ENCODE measurements at regions not wholly inside any gene's neighbourhood (a gene's known extent, or its start where the extent isn't known, plus 50 kb on each side); places are given as distances from the start of the nearest gene placed in this dataset.

GRCh38 chr11:116696381-116696941 is 76.3 kb downstream of the BUD13 start (continued):
- TF ChIP-seq ATF4 (CRISPR knock-in tag; IDR thresholded peaks at IDR 0.05) (no peak), ZNF124 (CRISPR knock-in tag; IDR thresholded peaks at IDR 0.05) (no peak), ZNF747 (CRISPR knock-in tag; IDR thresholded peaks at IDR 0.05; ENCODE audit: borderline replicate concordance) (no peak)

GRCh38 chr11:116695657-116696254 is 77.0 kb downstream of the BUD13 start:
- no peak overlapping the region for H3K4me3 ChIP-seq (replicated peaks in 1 of 3; ENCODE audit: insufficient read depth in 1 of 3, low read depth in 2 of 3, low read length in 3 of 3)
- ChIA-PET POLR2A (no interaction called here), CTCF (ENCODE audit: low intra/inter-chr PET ratio, low total read pairs) (no interaction called here)
- no peaks in the 10 kb centered on the region for H3K4me1 ChIP-seq (ENCODE audit: insufficient read depth, low read length)
- H3K27me3 ChIP-seq (ENCODE audit: control insufficient read depth in 1 of 2, insufficient read depth in 2 of 2, low read length in 2 of 2): peaks cover 3 to 49% of the 10 kb centered on the region in 2 experiments; a peak in 3 of 5 replicates
- TF ChIP-seq ZNF468 (CRISPR knock-in tag; IDR thresholded peaks at IDR 0.05) (no peak), FOXP1 (IDR thresholded peaks at IDR 0.05) (0 out of 2 replicates have a peak, but pooled peaks have one; percentile 14), FOXP1 (CRISPR knock-in tag; IDR thresholded peaks at IDR 0.05) (no peak)
- H3K79me2 ChIP-seq (ENCODE audit: insufficient read depth, low read length): no peaks in the 10 kb centered on the region
- intact Hi-C loops (cut with micrococcal nuclease; ENCODE audit: unreplicated experiment): no loop called here
- DNase-seq (ENCODE audit: low spot score) (no peak), ATAC-seq (no peak), FAIRE-seq (no peak)
- no peak overlapping the region for H2AFZ ChIP-seq (ENCODE audit: low read length)
- H4K20me1 ChIP-seq (ENCODE audit: insufficient read depth, low read length): no peaks in the 10 kb centered on the region
- BruUV-seq (replicated peaks): no TSS peak
- H3K4me2 ChIP-seq (ENCODE audit: low read depth, low read length): no peak overlapping the region
- H3K9ac ChIP-seq (ENCODE audit: insufficient read depth, low read depth, low read length): no peak overlapping the region
- no peak overlapping the region for H3K27ac ChIP-seq (ENCODE audit: extremely low read length, insufficient read depth, low read length)
- in situ Hi-C loops (cut with HindIII; ENCODE audit: extremely low pct_ligation_motif_present, low pct_unique_long_range_greater_than_20kb): no loop called here
- no peaks in the 10 kb centered on the region for H3K9me3 ChIP-seq (ENCODE audit: low read length)
- no peaks in the 10 kb centered on the region for H3K36me3 ChIP-seq (replicated peaks in 1 of 2; ENCODE audit: control insufficient read depth in 1 of 2, insufficient read depth in 2 of 2, low read length in 2 of 2)

Measured in HepG2 (cell line).